IMR-90 (cell line): ENCODE measurements at regions not wholly inside any gene's neighbourhood (a gene's known extent, or its start where the extent isn't known, plus 50 kb on each side); places are given as distances from the start of the nearest gene placed in this dataset.

ENCODE experiments used
- ATAC-seq: fragments of 200-7000 bp; cut with Tn5 transposase; 2 replicates; pipeline ENCODE4 v1.9.1; 2020; ENCODE audit warnings: low read depth, mild to moderate bottlenecking, moderate library complexity
- BruUV-seq: library from RNA; stranded (reverse); fragments of 400-500 nt; replicated peaks from 2 replicates; lab custom pipeline; 2021; lab: Mats Ljungman, UMichigan
- CTCF ChIA-PET: fragments of 300-600 bp; formaldehyde crosslinking; extraction: SDS; loops from one replicate; lab custom pipeline; 2021; ENCODE audit warnings: antibody characterized with exemption; lab: Yijun Ruan, JAX
- POLR2A ChIA-PET: fragments of 300-600 bp; sonication (Branson Sonifier 250); formaldehyde crosslinking; loops from one replicate; lab custom pipeline; 2022; ENCODE audit warnings: antibody characterized with exemption; ENCODE audit not compliant: unreplicated experiment; lab: Charles Lee
- DNase-seq: peaks from one replicate; pipeline ENCODE4 v3.0.0; 2013
- H2AFZ ChIP-seq: replicated peaks from 2 replicates; pipeline ENCODE3; 2013; ENCODE audit warnings: low read length, mild to moderate bottlenecking; ENCODE audit not compliant: poor library complexity
- H2AK5ac ChIP-seq: 2 replicates; pipeline ENCODE4 v1.6.1; 2013; ENCODE audit warnings: low read depth, low read length, inconsistent platforms
- H2AK9ac ChIP-seq: replicated peaks from 2 replicates; pipeline ENCODE3; 2013; ENCODE audit warnings: mild to moderate bottlenecking, low read depth, low read length, moderate library complexity; ENCODE audit not compliant: poor library complexity
- H2BK120ac ChIP-seq: 2 replicates; pipeline ENCODE4 v1.6.1; 2013; ENCODE audit warnings: low read depth, low read length, inconsistent platforms
- H2BK15ac ChIP-seq: 3 replicates; pipeline ENCODE4 v1.6.1; 2013; ENCODE audit warnings: low read depth, low read length, inconsistent platforms
- H2BK20ac ChIP-seq: 2 replicates; pipeline ENCODE4 v1.6.1; 2013; ENCODE audit warnings: low read depth, mild to moderate bottlenecking, inconsistent platforms, low read length, moderate library complexity
- H2BK5ac ChIP-seq: 2 replicates; pipeline ENCODE4 v1.6.1; 2013; ENCODE audit warnings: mild to moderate bottlenecking, low read depth, low read length, inconsistent platforms; ENCODE audit not compliant: poor library complexity, severe bottlenecking
- H3K14ac ChIP-seq: replicated peaks from 2 replicates; pipeline ENCODE4 v1.6.1; 2013; ENCODE audit warnings: low read depth, low read length, inconsistent platforms
- H3K18ac ChIP-seq: 2 replicates; pipeline ENCODE4 v1.6.1; 2013; ENCODE audit warnings: low read depth, low read length, control low read depth
- H3K23ac ChIP-seq: 2 replicates; pipeline ENCODE4 v1.6.1; 2013; ENCODE audit warnings: low read depth, low read length, inconsistent platforms
- H3K27ac ChIP-seq: 2 replicates; pipeline ENCODE4 v1.5.1; 2013; ENCODE audit warnings: mild to moderate bottlenecking, control low read depth, low read length; ENCODE audit not compliant: insufficient read depth
- H3K27me3 ChIP-seq: 2 replicates; pipeline ENCODE4 v1.6.1; 2013; ENCODE audit warnings: low read length; ENCODE audit not compliant: control insufficient read depth, insufficient read depth
- H3K36me3 ChIP-seq: 2 replicates; pipeline ENCODE4 v1.6.1; 2013; ENCODE audit warnings: low read length, mixed read lengths; ENCODE audit not compliant: control insufficient read depth, insufficient read depth
- H3K4ac ChIP-seq: 2 replicates; pipeline ENCODE4 v1.6.1; 2013; ENCODE audit warnings: low read depth, low read length, inconsistent platforms
- H3K4me1 ChIP-seq: 2 replicates; pipeline ENCODE4 v1.6.1; 2013; ENCODE audit warnings: low read length, mixed read lengths; ENCODE audit not compliant: control insufficient read depth, insufficient read depth
- H3K4me2 ChIP-seq: 2 replicates; pipeline ENCODE4 v1.6.1; 2013; ENCODE audit warnings: low read depth, mild to moderate bottlenecking, control low read depth, low read length, moderate library complexity
- H3K4me3 ChIP-seq: 2 replicates; pipeline ENCODE4 v1.5.1; 2013; ENCODE audit warnings: low read depth, mild to moderate bottlenecking, control low read depth, low read length, moderate library complexity; ENCODE audit not compliant: insufficient read depth
- H3K56ac ChIP-seq: 2 replicates; pipeline ENCODE4 v1.6.1; 2013; ENCODE audit warnings: low read length, inconsistent platforms; ENCODE audit not compliant: insufficient read depth; ENCODE audit errors: extremely low read depth
- H3K79me1 ChIP-seq, 2 experiments: 2 replicates each; pipeline ENCODE4 v1.6.1; 2013; ENCODE audit warnings: low read length in 2 of 2, inconsistent platforms in 1 of 2, low read depth in 1 of 2
- H3K9ac ChIP-seq: 2 replicates; pipeline ENCODE4 v1.6.1; 2013; ENCODE audit warnings: low read depth, low read length, control low read depth
- H3K9me1 ChIP-seq: 2 replicates; pipeline ENCODE4 v1.6.1; 2013; ENCODE audit warnings: low read length, inconsistent platforms; ENCODE audit not compliant: insufficient read depth
- H3K9me3 ChIP-seq: 2 replicates; pipeline ENCODE4 v1.6.1; 2013; ENCODE audit warnings: low read length; ENCODE audit not compliant: control insufficient read depth, insufficient read depth
- H4K20me1 ChIP-seq: 2 replicates; pipeline ENCODE4 v1.6.1; 2013; ENCODE audit warnings: low read length, inconsistent platforms; ENCODE audit not compliant: insufficient read depth
- H4K5ac ChIP-seq: 2 replicates; pipeline ENCODE4 v1.6.1; 2013; ENCODE audit warnings: mild to moderate bottlenecking, low read depth, low read length, control low read depth
- H4K8ac ChIP-seq, 2 experiments: 2 replicates each; pipeline ENCODE4 v1.6.1; 2013; ENCODE audit warnings: low read depth in 2 of 2, low read length in 2 of 2, control low read depth in 1 of 2, inconsistent platforms in 1 of 2
- H4K91ac ChIP-seq: 2 replicates; pipeline ENCODE4 v1.6.1; 2013; ENCODE audit warnings: low read depth, low read length, inconsistent platforms; ENCODE audit not compliant: insufficient read depth
- CEBPB ChIP-seq: IDR thresholded peaks from 2 replicates; pipeline ENCODE4 v1.6.1; 2012; ENCODE audit warnings: low read depth, low read length, improper control_type of control experiment
- WGBS, 2 experiments: methylation state at CpG; one replicate each; pipeline versions ENCODE4 v1.1.5 to v1.1.7; 2013; ENCODE audit warnings: missing lambda C conversion rate in 2 of 2; ENCODE audit not compliant: insufficient read length in 1 of 2; ENCODE audit errors: extremely low coverage in 2 of 2; 5-methylcytosine and 5-hydroxymethylcytosine counted together
- dilution Hi-C: fragments of 300-500 bp; cut with HindIII; formaldehyde crosslinking; loops from one replicate; pipeline ENCODE4 v1.14.3; 2018; ENCODE audit warnings: low sequenced_read_pairs; ENCODE audit not compliant: unreplicated experiment
- in situ Hi-C: fragments of 300-500 bp; cut with MboI; formaldehyde crosslinking; loops from 3 replicates; pipeline ENCODE4 v1.14.3; 2019; ENCODE audit warnings: low sequenced_read_pairs, inconsistent platforms, mixed read lengths
- intact Hi-C: fragments of 100-400 bp; cut with micrococcal nuclease; formaldehyde crosslinking; loops from 2 replicates; pipeline ENCODE4 v1.10.0; 2022

DNA sequence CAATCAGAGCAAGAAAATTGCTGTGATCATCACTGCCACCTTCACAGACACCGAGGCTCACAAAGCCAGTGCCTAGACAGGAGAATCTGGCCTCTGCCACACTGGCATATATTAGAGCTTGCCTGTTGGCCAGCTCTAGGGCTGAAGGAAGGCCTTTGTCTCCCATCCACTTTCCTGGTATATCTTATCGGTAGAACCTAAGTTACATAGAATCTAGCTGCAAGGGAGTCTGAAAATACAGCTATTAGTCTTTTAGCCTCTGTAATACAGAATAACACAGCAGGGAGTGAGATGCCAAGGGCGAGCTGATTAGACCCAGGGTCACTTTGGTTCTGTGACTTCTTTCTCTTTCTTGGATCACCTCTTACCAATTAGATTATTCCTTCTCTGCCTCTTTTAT, 154.9 kb upstream of the KL start:
- Histone ChIP-seq H3K23ac (no peak overlapping the region), H3K27me3 (peaks cover 3% of the 10 kb centered on the region; the same call in 1 of the 2 replicates), H3K14ac (no peak overlapping the region), H4K20me1 (no peaks in the 10 kb centered on the region), H2AK5ac (no peak overlapping the region), H3K9me3 (peaks cover 12% of the 10 kb centered on the region), H3K4me1 (no peaks in the 10 kb centered on the region), H3K4me3 (no peak overlapping the region), H2BK20ac (no peak overlapping the region), H4K8ac (no peak overlapping the region), H3K27ac (no peak overlapping the region), H2BK15ac (no peak overlapping the region), H2BK5ac (no peak overlapping the region), H3K18ac (no peak overlapping the region), H2AK9ac (no peak overlapping the region), H3K79me1 (no peaks in the 10 kb centered on the region), H3K9me1 (no peaks in the 10 kb centered on the region), H3K56ac (no peak overlapping the region), H3K4ac (no peak overlapping the region), H2AFZ (no peak overlapping the region), H3K4me2 (no peak overlapping the region), H3K9ac (no peak overlapping the region), H4K91ac (no peak overlapping the region), H3K36me3 (no peaks in the 10 kb centered on the region), H2BK120ac (no peak overlapping the region), H4K5ac (no peak overlapping the region)
- WGBS, 2 experiments = no CpG with 5 or more reads among the region's 3 CpGs
- ATAC-seq (no peak), DNase-seq (no peak)
- TF ChIP-seq CEBPB = no peak
- BruUV-seq = no TSS peak
- dilution Hi-C loops (no loop called here), intact Hi-C loops (no loop called here), in situ Hi-C loops (no loop called here)
- POLR2A ChIA-PET = no interaction called here
- CTCF ChIA-PET = interaction anchor here (0.9 kb wide), 1 partner anchor 62 kb away, joined by 3 read pairs; no protein-coding TSS in a partner anchor
